ENCODE measurements at regions not wholly inside any gene's neighbourhood (a gene's known extent, or its start where the extent isn't known, plus 50 kb on each side); places are given as distances from the start of the nearest gene placed in this dataset.

GRCh38 chr2:129369437-129369836 is 610.0 kb upstream of the RAB6C start:
- Histone ChIP-seq H3K27me3 (no peaks in the 10 kb centered on the region), H3K4me3 (no peak overlapping the region), H3K9me3 (no peaks in the 10 kb centered on the region), H3K36me3 (no peaks in the 10 kb centered on the region), H3K27ac (no peak overlapping the region), H3K4me1 (no peaks in the 10 kb centered on the region)
- no peak for ATAC-seq
- 100% methylated on average over 1 of the region's 2 CpGs; no CpG with 5 or more reads in 1 of the 2 donors for WGBS, 2 donors (ENCODE audit: low coverage in 1 of 2)
- TF ChIP-seq CTCF (IDR thresholded peaks at IDR 0.05): no peak
- TF ChIP-seq POLR2AphosphoS5 (IDR thresholded peaks at IDR 0.05): no peak
- no peak for TF ChIP-seq EP300 (IDR thresholded peaks at IDR 0.05)

GRCh38 chr2:129374452-129374851 is 605.0 kb upstream of the RAB6C start:
- Histone ChIP-seq H3K4me1 (no peaks in the 10 kb centered on the region), H3K9me3 (no peaks in the 10 kb centered on the region), H3K4me3 (no peak overlapping the region), H3K36me3 (no peaks in the 10 kb centered on the region), H3K27me3 (no peaks in the 10 kb centered on the region), H3K27ac (no peak overlapping the region)
- 84 to 94% methylated on average over 3 to 4 of the region's 7 CpGs for WGBS, 2 donors (ENCODE audit: low coverage in 1 of 2)
- TF ChIP-seq CTCF (IDR thresholded peaks at IDR 0.05) (no peak), EP300 (IDR thresholded peaks at IDR 0.05) (no peak), POLR2A (IDR thresholded peaks at IDR 0.05) (no peak), POLR2AphosphoS5 (IDR thresholded peaks at IDR 0.05) (no peak)
- ATAC-seq: no peak

- no peaks in the 10 kb centered on the region for H3K9me3 ChIP-seq
- 84 to 90% methylated on average over 5 to 7 of the region's 13 CpGs for WGBS, 2 donors (ENCODE audit: low coverage in 1 of 2)
- H3K4me1 ChIP-seq: no peaks in the 10 kb centered on the region
- TF ChIP-seq EP300 (IDR thresholded peaks at IDR 0.05): no peak
- TF ChIP-seq CTCF (IDR thresholded peaks at IDR 0.05): no peak
- no peak for TF ChIP-seq POLR2AphosphoS5 (IDR thresholded peaks at IDR 0.05)
- no peak for TF ChIP-seq POLR2A (IDR thresholded peaks at IDR 0.05)
- H3K4me3 ChIP-seq: no peak overlapping the region
- H3K27ac ChIP-seq: no peak overlapping the region
- H3K36me3 ChIP-seq: no peaks in the 10 kb centered on the region
- ATAC-seq: no peak
- no peaks in the 10 kb centered on the region for H3K27me3 ChIP-seq
Measured at GRCh38 chr2:129375632-129376425, 603.6 kb upstream of the RAB6C start.

GRCh38 chr2:129376426-129377077 is 602.9 kb upstream of the RAB6C start:
- no peak for ATAC-seq
- 20 to 85% methylated on average over 1 to 8 of the region's 16 CpGs for WGBS, 2 donors (ENCODE audit: low coverage in 1 of 2)
- TF ChIP-seq EP300 (IDR thresholded peaks at IDR 0.05): no peak
- Histone ChIP-seq H3K9me3 (no peaks in the 10 kb centered on the region), H3K27me3 (no peaks in the 10 kb centered on the region), H3K4me3 (no peak overlapping the region), H3K36me3 (no peaks in the 10 kb centered on the region), H3K4me1 (no peaks in the 10 kb centered on the region), H3K27ac (no peak overlapping the region)

- Histone ChIP-seq H3K9me3 (peaks cover 0 to 5% (median 0%) of the 10 kb centered on the region in 3 donors), H3K36me3 (no peaks in the 10 kb centered on the region), H3K27ac (no peak overlapping the region), H3K4me3 (no peak overlapping the region), H3K4me1 (no peaks in the 10 kb centered on the region), H3K27me3 (no peaks in the 10 kb centered on the region)
- TF ChIP-seq CTCF (IDR thresholded peaks at IDR 0.05): no peak
- TF ChIP-seq POLR2AphosphoS5 (IDR thresholded peaks at IDR 0.05): no peak
- no peak for TF ChIP-seq EP300 (IDR thresholded peaks at IDR 0.05)
- TF ChIP-seq POLR2A (IDR thresholded peaks at IDR 0.05): no peak
- WGBS, 2 donors (ENCODE audit: low coverage in 1 of 2): no CpG with 5 or more reads among the region's 4 CpGs
- ATAC-seq: no peak
Measured at GRCh38 chr2:129377078-129377469, 602.4 kb upstream of the RAB6C start.

All from gastroesophageal sphincter (tissue), 4 donors.